ENCODE measurements at regions not wholly inside any gene's neighbourhood (a gene's known extent, or its start where the extent isn't known, plus 50 kb on each side); places are given as distances from the start of the nearest gene placed in this dataset.

DNA sequence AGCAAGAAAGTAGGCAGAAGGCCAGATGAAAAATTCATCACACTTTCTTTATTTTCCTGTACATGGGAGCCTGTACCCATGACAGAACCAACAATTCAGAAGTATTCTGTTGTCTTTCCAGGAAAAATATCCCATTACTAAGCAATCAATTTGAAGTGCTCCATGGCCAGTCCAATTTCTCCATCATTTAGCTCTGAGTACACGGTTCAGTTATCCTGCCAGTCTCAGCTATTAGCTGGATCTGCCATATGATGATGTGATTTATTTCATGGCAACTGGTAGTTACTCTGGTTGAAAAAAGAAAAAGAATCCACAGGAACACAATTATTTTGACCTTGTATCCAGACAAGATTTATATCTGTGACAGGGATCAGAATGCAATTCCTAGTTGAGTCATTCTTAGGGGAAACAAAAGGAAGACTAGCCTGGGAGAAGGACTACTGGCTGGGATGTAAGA lies 70.6 kb upstream of the GORAB start:
- TF ChIP-seq, protein P1, sequence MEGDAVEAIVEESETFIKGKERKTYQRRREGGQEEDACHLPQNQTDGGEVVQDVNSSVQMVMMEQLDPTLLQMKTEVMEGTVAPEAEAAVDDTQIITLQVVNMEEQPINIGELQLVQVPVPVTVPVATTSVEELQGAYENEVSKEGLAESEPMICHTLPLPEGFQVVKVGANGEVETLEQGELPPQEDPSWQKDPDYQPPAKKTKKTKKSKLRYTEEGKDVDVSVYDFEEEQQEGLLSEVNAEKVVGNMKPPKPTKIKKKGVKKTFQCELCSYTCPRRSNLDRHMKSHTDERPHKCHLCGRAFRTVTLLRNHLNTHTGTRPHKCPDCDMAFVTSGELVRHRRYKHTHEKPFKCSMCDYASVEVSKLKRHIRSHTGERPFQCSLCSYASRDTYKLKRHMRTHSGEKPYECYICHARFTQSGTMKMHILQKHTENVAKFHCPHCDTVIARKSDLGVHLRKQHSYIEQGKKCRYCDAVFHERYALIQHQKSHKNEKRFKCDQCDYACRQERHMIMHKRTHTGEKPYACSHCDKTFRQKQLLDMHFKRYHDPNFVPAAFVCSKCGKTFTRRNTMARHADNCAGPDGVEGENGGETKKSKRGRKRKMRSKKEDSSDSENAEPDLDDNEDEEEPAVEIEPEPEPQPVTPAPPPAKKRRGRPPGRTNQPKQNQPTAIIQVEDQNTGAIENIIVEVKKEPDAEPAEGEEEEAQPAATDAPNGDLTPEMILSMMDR (IDR thresholded peaks at IDR 0.05), result no peak
- no peak for TF ChIP-seq POLR2A (IDR thresholded peaks at IDR 0.05)

All from lower leg skin (tissue), 3 donors.